K562 (cell line): ENCODE measurements at regions not wholly inside any gene's neighbourhood (a gene's known extent, or its start where the extent isn't known, plus 50 kb on each side); places are given as distances from the start of the nearest gene placed in this dataset.

Source experiments
- ARID1B ChIP-seq: fragments of 450-650 bp; IDR thresholded peaks from 2 replicates; pipeline ENCODE4 v1.6.1; 2016; ENCODE audit warnings: antibody characterized with exemption, mild to moderate bottlenecking, inconsistent platforms
- CBFA2T3 ChIP-seq: fragments of 450-650 bp; IDR thresholded peaks from 2 replicates; pipeline ENCODE4 v1.6.1; 2017
- DACH1 ChIP-seq: fragments of 450-650 bp; IDR thresholded peaks from 2 replicates; pipeline ENCODE4 v1.6.1; 2018; ENCODE audit not compliant: partially characterized antibody
- FOS ChIP-seq: IDR thresholded peaks from 3 replicates; pipeline ENCODE4 v1.6.1; 2011; ENCODE audit not compliant: insufficient read length; ENCODE audit errors: extremely low read depth
- FOSL1 ChIP-seq: fragments of 200-800 bp; sonication (Bioruptor generic); conservative IDR thresholded peaks from 2 replicates; pipeline ENCODE4 v1.6.1; 2016; ENCODE audit warnings: missing genetic modification characterization, missing compliant biosample characterization
- HDAC2 ChIP-seq: fragments of 450-650 bp; IDR thresholded peaks from 2 replicates; pipeline ENCODE4 v1.6.1; 2016; ENCODE audit warnings: mild to moderate bottlenecking
- HNRNPK ChIP-seq: fragments of 200-400 bp; formaldehyde crosslinking; IDR thresholded peaks from one replicate; pipeline ENCODE4 v1.6.1; 2018; ENCODE audit warnings: mild to moderate bottlenecking, low read depth, low read length; ENCODE audit not compliant: poor library complexity, severe bottlenecking
- KDM1A ChIP-seq, 2 experiments: fragments of 450-650 bp; IDR thresholded peaks; 2 replicates each; pipeline ENCODE4 v1.6.1; 2016; ENCODE audit warnings: mild to moderate bottlenecking in 2 of 2
- KHSRP ChIP-seq: fragments of 450-650 bp; IDR thresholded peaks from 2 replicates; pipeline ENCODE4 v1.6.1; 2017
- MEIS2 ChIP-seq: fragments of 450-650 bp; IDR thresholded peaks from 2 replicates; pipeline ENCODE4 v1.6.1; 2014; ENCODE audit warnings: mild to moderate bottlenecking; ENCODE audit not compliant: partially characterized antibody
- PTRF ChIP-seq: fragments of 450-650 bp; IDR thresholded peaks from 2 replicates; pipeline ENCODE4 v1.6.1; 2016; ENCODE audit warnings: mild to moderate bottlenecking, missing genetic modification characterization, missing compliant biosample characterization
- REST ChIP-seq, 2 experiments: fragments of 450-650 bp; formaldehyde crosslinking in 1 of 2; IDR thresholded peaks; 2 replicates each; pipeline versions ENCODE4 v1.4.0 to v1.6.1; 2014 to 2020; ENCODE audit warnings: mild to moderate bottlenecking in 2 of 2, borderline replicate concordance in 1 of 2, low read depth in 1 of 2
- RFX7 ChIP-seq: fragments of 250-450 bp; sonication (Bioruptor Pico); IDR thresholded peaks from 2 replicates; pipeline ENCODE4 v1.5.1; 2021; ENCODE audit warnings: mild to moderate bottlenecking
- ZBTB33 ChIP-seq: sonication (generic); formaldehyde crosslinking; IDR thresholded peaks from 2 replicates; pipeline ENCODE4 v1.8.1; 2023; ENCODE audit warnings: mild to moderate bottlenecking, missing genetic modification reagents
- ZNF655 ChIP-seq: fragments of 250-450 bp; sonication (Bioruptor Pico); IDR thresholded peaks from 2 replicates; pipeline ENCODE4 v1.5.0; 2021
- ZNF778 ChIP-seq: fragments of 450-650 bp; formaldehyde crosslinking; IDR thresholded peaks from 2 replicates; pipeline ENCODE4 v1.4.0; 2020; ENCODE audit warnings: mild to moderate bottlenecking, moderate library complexity

- TF ChIP-seq REST (IDR thresholded peaks at IDR 0.05; ENCODE audit: borderline replicate concordance) = peak; percentile 19; the same call in 1 of the 2 replicates
- no peak for TF ChIP-seq REST (CRISPR knock-in tag; IDR thresholded peaks at IDR 0.05; ENCODE audit: low read depth)
- no peak for TF ChIP-seq KHSRP
- no peak for TF ChIP-seq PTRF
- no peak for TF ChIP-seq ZBTB33 (CRISPR knock-in tag)
- TF ChIP-seq ARID1B = peak; percentile 36; the same call in 1 of the 2 replicates
- no peak for TF ChIP-seq HNRNPK
- no peak for TF ChIP-seq ZNF655 (CRISPR knock-in tag)
- TF ChIP-seq CBFA2T3 = peak; percentile 75
- peak; percentile 43 for TF ChIP-seq DACH1
- TF ChIP-seq ZNF778 (CRISPR knock-in tag) = no peak
- TF ChIP-seq HDAC2 = no peak
- peak; percentile 49 for TF ChIP-seq MEIS2
- TF ChIP-seq RFX7 (CRISPR knock-in tag) = no peak
- TF ChIP-seq FOSL1 (tag) = peak; percentile 97
- TF ChIP-seq FOS = peak; percentile 29
- peak in 1 of 2 experiments; percentile 47; a peak in 1 of 4 replicates for TF ChIP-seq KDM1A (IDR thresholded peaks at IDR 0.05)
These were observed 111.4 kb downstream of the HLX start (continued) for GRCh38 chr1:220990427-220991339.
